Lower leg skin (tissue), 4 donors: ENCODE measurements at regions not wholly inside any gene's neighbourhood (a gene's known extent, or its start where the extent isn't known, plus 50 kb on each side); places are given as distances from the start of the nearest gene placed in this dataset.
"Not testable (repeated sequence)": the region's sequence is repeated elsewhere in the genome, so short reads cannot be mapped to it uniquely, and the experiment has no call there.

Experiments
- DNase-seq, 2 donors: peaks; one replicate each; pipeline ENCODE4 v3.0.0-alpha.2; 2019; ENCODE audit warnings: low spot score in 2 of 2
- H3K4me3 ChIP-seq: fragments of 200-600 bp; sonication (generic); 2 replicates; pipeline ENCODE4 v1.5.1; 2017; ENCODE audit warnings: mild to moderate bottlenecking, low read depth; ENCODE audit not compliant: poor library complexity, severe bottlenecking
- POLR2A ChIP-seq, 2 donors: fragments of 450-650 bp; IDR thresholded peaks; one replicate each; pipeline ENCODE4 v1.6.1; 2016 to 2017; ENCODE audit warnings: antibody characterized with exemption in 2 of 2, mild to moderate bottlenecking in 1 of 2, moderate library complexity in 1 of 2
- WGBS, 2 donors: methylation state at CpG; one replicate each; pipeline ENCODE4 v1.1.5; 2018; 5-methylcytosine and 5-hydroxymethylcytosine counted together
- intact Hi-C: fragments of 100-400 bp; cut with DNase I; formaldehyde crosslinking; loops from one replicate; pipeline ENCODE4 v1.15.0; 2023; ENCODE audit warnings: low total_unique reads
- TF ChIP-seq, protein P1 (sequence below), 3 donors: fragments of 450-650 bp; IDR thresholded peaks; one replicate each; pipeline ENCODE4 v1.5.1; 2016; ENCODE audit warnings: antibody characterized with exemption in 3 of 3, mild to moderate bottlenecking in 3 of 3, moderate library complexity in 2 of 3

- TF ChIP-seq, protein P1, sequence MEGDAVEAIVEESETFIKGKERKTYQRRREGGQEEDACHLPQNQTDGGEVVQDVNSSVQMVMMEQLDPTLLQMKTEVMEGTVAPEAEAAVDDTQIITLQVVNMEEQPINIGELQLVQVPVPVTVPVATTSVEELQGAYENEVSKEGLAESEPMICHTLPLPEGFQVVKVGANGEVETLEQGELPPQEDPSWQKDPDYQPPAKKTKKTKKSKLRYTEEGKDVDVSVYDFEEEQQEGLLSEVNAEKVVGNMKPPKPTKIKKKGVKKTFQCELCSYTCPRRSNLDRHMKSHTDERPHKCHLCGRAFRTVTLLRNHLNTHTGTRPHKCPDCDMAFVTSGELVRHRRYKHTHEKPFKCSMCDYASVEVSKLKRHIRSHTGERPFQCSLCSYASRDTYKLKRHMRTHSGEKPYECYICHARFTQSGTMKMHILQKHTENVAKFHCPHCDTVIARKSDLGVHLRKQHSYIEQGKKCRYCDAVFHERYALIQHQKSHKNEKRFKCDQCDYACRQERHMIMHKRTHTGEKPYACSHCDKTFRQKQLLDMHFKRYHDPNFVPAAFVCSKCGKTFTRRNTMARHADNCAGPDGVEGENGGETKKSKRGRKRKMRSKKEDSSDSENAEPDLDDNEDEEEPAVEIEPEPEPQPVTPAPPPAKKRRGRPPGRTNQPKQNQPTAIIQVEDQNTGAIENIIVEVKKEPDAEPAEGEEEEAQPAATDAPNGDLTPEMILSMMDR (IDR thresholded peaks at IDR 0.05), result no peak
- TF ChIP-seq POLR2A (IDR thresholded peaks at IDR 0.05), result no peak
- WGBS, 2 donors, result 89 to 100% methylated on average over 2 of the region's 2 CpGs
- H3K4me3 ChIP-seq, result no peak overlapping the region
- intact Hi-C loops, result no loop called here
- peak in 1 of 2 donors; percentile 36 for DNase-seq
Observed at GRCh38 chrX:3541336-3541735, 172.1 kb downstream of the PRKX start.

DNA sequence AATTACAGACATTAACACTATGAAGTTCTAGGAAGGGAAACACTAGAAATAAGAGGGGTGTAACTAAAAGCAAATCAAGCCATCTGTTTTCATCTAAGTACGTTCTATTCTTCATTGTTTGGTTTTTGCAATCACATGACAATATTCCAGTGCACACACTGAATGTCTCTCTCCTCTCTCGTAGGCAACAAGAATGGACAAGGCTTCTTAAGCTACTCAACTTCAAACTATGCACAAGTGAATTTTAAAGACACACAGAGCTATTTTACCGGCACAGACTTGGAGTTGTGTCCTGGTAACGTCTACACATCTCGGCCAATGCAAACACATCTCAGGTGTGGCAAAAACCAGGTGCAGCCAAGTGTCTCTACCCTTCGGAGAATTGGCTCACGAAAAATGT is 173.3 kb downstream of the PRKX start:
- H3K4me3 ChIP-seq, result no peak overlapping the region
- WGBS, 2 donors, result 35 to 61% methylated on average over 7 of the region's 7 CpGs
- intact Hi-C loops, result no loop called here
- DNase-seq, result no peak
- TF ChIP-seq, protein P1 (IDR thresholded peaks at IDR 0.05), result no peak
- no peak for TF ChIP-seq POLR2A (IDR thresholded peaks at IDR 0.05)

GRCh38 chrX:3532581-3533085 is 180.8 kb downstream of the PRKX start:
- no peak overlapping the region for H3K4me3 ChIP-seq
- intact Hi-C loops, result loop anchor here (10.0 kb wide), 1 partner anchor 418 kb away; no protein-coding TSS in a partner anchor
- 83 to 87% methylated on average over 3 of the region's 3 CpGs for WGBS, 2 donors
- TF ChIP-seq, protein P1 (IDR thresholded peaks at IDR 0.05), result no peak
- no peak for TF ChIP-seq POLR2A (IDR thresholded peaks at IDR 0.05)
- no peak for DNase-seq

DNA sequence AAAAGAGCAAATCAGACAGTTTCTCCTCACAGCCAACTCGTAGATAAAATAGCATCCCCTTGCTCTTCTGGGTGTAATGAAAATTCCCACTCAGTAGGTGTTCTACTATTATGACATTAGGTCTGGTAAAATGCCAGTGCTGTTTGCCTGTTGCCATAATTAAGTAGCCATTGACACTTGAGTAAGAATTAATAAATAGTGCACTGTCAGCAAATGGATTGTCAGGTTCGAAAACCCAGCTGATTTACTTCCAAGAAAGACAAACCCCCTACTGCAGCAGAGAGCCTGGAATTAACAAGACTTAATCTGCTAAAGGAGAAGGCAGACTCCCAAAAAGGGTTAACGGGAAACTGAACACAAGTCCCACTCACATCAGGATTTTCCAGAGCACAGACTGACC is 182.0 kb downstream of the PRKX start:
- not testable (repeated sequence) for DNase-seq, H3K4me3 ChIP-seq
- 78 to 80% methylated on average over 3 of the region's 3 CpGs for WGBS, 2 donors
- intact Hi-C loops, result loop anchor here (10.0 kb wide), 1 partner anchor 417 kb away; no protein-coding TSS in a partner anchor

GRCh38 chrX:3529466-3530010 is 183.1 kb upstream of the MXRA5 start:
- TF ChIP-seq, protein P1 (IDR thresholded peaks at IDR 0.05), result no peak
- no peak for TF ChIP-seq POLR2A (IDR thresholded peaks at IDR 0.05)

GRCh38 chrX:3527811-3528210 is 181.4 kb upstream of the MXRA5 start:
- intact Hi-C loops, result no loop called here
- DNase-seq, result no peak
- WGBS, 2 donors, result 100% methylated on average over 3 of the region's 3 CpGs
- TF ChIP-seq, protein P1 (IDR thresholded peaks at IDR 0.05), result no peak
- TF ChIP-seq POLR2A (IDR thresholded peaks at IDR 0.05), result no peak
- H3K4me3 ChIP-seq, result no peak overlapping the region

More at GRCh38 chrX:3529466-3530010, 183.1 kb upstream of the MXRA5 start:
- WGBS, 2 donors, result 51 to 91% methylated on average over 5 of the region's 5 CpGs
- intact Hi-C loops, result loop anchor here (10.0 kb wide), 1 partner anchor 415 kb away; no protein-coding TSS in a partner anchor
- no peak for DNase-seq
- H3K4me3 ChIP-seq, result no peak overlapping the region
